H1 (cell line): ENCODE measurements at regions not wholly inside any gene's neighbourhood (a gene's known extent, or its start where the extent isn't known, plus 50 kb on each side); places are given as distances from the start of the nearest gene placed in this dataset.
"Not testable (repeated sequence)": the region's sequence is repeated elsewhere in the genome, so short reads cannot be mapped to it uniquely, and the experiment has no call there.

Experiments used
- EZH2 ChIP-seq: fragments of 200-600 bp; sonication (generic); IDR thresholded peaks from 2 replicates; pipeline ENCODE4 v1.7.1; 2012; ENCODE audit warnings: low read depth, mild to moderate bottlenecking, moderate library complexity, low read length, inconsistent platforms; ENCODE audit not compliant: severe bottlenecking
- JUND ChIP-seq: IDR thresholded peaks from 2 replicates; pipeline ENCODE4 v1.6.1; 2011; ENCODE audit warnings: mild to moderate bottlenecking, improper control_type of control experiment, low read length
- NRF1 ChIP-seq: IDR thresholded peaks from 2 replicates; pipeline ENCODE4 v1.6.1; 2011; ENCODE audit warnings: mild to moderate bottlenecking, low read depth, low read length, improper control_type of control experiment
- TF ChIP-seq, protein P1 (sequence below), 3 experiments: IDR thresholded peaks; 1 replicate in 2 of 3; 2 replicates in 1 of 3; pipeline versions ENCODE4 v1.5.1 to v1.6.1; 2011; ENCODE audit warnings: low read length in 3 of 3, mild to moderate bottlenecking in 3 of 3, inconsistent platforms in 2 of 3, low read depth in 1 of 3, moderate library complexity in 1 of 3; ENCODE audit not compliant: insufficient read depth in 1 of 3; ENCODE audit errors: control extremely low read depth in 1 of 3

DNA sequence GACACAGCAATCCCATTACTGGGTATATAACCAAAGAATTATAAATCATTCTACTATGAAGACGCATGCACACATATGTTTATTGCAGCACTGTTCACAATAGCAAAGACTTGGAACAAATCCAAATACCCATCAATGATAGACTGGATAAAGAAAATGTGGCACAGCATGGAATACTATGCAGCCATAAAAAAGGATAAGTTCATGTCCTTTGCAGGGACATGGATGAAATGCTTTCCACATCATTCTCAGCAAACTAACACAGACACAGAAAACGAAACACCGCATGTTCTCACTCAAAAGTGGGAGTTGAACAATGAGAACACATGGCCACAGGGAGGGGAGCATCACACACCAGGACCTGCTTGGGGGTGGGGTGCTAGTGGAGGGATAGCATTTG lies 613.0 kb downstream of the RFPL4B start:
- TF ChIP-seq JUND, NRF1, EZH2: not testable (repeated sequence)
- TF ChIP-seq, protein P1, sequence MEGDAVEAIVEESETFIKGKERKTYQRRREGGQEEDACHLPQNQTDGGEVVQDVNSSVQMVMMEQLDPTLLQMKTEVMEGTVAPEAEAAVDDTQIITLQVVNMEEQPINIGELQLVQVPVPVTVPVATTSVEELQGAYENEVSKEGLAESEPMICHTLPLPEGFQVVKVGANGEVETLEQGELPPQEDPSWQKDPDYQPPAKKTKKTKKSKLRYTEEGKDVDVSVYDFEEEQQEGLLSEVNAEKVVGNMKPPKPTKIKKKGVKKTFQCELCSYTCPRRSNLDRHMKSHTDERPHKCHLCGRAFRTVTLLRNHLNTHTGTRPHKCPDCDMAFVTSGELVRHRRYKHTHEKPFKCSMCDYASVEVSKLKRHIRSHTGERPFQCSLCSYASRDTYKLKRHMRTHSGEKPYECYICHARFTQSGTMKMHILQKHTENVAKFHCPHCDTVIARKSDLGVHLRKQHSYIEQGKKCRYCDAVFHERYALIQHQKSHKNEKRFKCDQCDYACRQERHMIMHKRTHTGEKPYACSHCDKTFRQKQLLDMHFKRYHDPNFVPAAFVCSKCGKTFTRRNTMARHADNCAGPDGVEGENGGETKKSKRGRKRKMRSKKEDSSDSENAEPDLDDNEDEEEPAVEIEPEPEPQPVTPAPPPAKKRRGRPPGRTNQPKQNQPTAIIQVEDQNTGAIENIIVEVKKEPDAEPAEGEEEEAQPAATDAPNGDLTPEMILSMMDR (IDR thresholded peaks at IDR 0.05; ENCODE audit: control extremely low read depth in 1 of 3, insufficient read depth in 1 of 3, low read depth in 1 of 3, low read length in 3 of 3), result not testable (repeated sequence)
